Left renal cortex interstitium (tissue), 4 donors: ENCODE measurements at regions not wholly inside any gene's neighbourhood (a gene's known extent, or its start where the extent isn't known, plus 50 kb on each side); places are given as distances from the start of the nearest gene placed in this dataset.

Experiments
- DNase-seq, 4 donors: peaks; one replicate each; pipeline ENCODE4 v3.0.0-alpha.2; 2013; ENCODE audit warnings: low read depth in 4 of 4, low spot score in 2 of 4, missing footprints in 1 of 4

- DNase-seq: no peak
Measured at GRCh38 chr10:14396411-14397048, 65.8 kb upstream of the FRMD4A start.

DNA sequence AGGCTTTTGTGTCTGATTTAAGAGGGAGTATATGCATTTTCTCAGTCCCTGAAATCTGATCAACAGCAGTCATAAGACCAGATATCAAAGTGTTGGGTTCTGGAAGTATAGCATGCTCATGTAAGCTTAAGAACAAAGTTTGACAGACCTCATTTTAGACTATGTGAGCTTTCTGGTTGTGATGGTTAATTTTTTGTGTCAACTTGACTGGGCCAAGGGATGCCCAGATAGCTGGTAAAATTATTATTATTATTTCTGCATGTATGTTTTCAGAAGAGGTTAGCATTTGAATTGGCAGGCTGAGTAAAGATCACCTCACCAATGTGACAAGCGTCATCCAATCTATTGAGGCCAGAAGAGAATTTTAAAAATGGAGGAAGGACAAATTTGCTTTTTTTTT lies 63.5 kb upstream of the FRMD4A start:
- no peak for DNase-seq

- no peak for DNase-seq
Measured at GRCh38 chr10:14391342-14391741, 60.6 kb upstream of the FRMD4A start.

DNA sequence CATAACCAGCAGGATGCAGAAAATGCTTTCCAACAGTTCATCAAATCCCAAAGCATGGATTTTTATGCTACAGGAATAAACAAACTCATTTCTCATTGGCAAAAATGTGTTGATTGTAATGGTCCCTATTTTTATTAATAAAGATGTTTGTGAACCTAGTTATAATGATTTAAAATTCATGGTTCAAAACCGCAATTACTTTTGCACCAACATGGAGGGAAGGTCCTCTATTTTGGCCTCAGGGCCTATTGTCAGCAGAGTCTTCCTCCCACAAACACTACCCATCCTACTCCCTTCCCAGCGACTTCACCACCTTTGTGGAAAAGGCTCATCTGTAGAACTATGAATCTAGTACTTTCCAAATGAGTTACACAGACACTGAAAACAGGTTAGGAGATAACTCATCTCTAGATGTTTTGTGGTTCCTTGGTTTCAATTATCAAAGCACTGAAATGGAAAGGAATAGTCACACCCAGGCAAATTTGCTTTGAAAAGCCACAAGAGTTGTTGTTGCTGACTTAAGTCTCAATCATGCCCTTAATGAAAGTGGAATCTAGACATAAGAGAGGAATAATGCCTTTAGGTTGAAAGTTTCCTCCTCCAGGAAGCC lies 59.4 kb upstream of the FRMD4A start:
- DNase-seq: no peak

DNA sequence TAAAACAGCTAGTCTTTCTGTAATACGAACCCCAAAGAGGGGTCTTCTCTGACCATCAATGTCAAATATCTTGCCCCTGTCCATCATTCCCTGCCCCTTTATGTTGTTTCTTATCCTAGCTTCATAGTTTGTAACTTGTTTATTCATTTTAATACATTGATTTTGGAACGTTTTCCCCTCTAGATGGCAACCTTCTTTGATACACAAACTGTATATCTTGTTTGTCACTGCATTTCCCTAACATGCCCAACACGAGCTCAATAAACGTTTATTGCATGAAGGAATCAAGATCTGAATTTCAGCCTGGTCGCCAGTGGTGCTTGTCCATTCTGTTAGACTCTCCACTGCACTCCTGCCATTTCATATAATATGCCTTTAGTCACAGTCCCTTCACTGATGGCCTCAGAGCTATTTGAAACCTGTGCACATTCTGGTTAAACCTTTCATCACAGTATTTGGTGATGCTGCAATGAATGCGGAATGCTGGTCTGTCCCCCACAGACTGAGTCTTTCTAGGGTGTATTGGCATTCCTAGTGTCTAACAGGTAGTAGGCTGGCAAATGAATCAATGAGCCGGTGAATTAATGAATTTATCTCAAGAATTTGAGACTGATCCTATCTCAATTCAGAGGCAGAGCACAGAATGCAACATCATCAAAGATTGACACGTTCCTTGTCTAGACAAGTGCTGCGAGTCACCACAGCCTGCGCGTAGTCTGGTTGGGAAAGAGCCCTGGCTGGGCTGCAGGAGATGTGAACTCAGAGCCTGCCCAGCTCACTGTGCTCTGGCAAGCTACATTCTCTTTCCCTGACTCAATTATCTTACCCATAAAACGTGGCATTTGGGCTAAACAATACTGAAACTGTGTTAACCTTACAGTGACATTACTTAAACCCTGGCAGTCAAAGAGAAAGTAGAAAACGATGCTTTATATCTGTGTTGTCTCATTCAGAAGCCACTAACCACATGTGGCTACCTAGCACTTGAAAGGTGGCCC lies 55.2 kb upstream of the FRMD4A start:
- no peak for DNase-seq

DNA sequence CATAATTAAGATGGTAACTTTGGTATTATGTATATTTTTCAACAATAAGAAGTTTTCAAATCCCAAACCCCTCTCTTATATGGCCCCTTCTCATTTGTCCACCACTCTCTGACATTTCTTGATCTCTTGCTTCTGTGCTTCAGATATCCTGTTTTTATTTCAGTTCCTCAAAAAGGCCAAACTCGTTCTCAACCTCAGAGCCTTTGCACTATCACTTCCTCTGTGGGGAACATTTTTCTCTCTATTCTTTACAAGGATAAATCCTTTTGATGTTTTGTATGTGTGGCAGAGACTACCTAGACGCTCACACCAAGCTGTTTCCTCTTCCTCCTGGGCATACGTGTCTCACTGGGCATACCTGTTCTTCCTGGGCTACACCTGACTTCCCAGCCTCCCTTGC lies 54.2 kb upstream of the FRMD4A start:
- no peak for DNase-seq

DNA sequence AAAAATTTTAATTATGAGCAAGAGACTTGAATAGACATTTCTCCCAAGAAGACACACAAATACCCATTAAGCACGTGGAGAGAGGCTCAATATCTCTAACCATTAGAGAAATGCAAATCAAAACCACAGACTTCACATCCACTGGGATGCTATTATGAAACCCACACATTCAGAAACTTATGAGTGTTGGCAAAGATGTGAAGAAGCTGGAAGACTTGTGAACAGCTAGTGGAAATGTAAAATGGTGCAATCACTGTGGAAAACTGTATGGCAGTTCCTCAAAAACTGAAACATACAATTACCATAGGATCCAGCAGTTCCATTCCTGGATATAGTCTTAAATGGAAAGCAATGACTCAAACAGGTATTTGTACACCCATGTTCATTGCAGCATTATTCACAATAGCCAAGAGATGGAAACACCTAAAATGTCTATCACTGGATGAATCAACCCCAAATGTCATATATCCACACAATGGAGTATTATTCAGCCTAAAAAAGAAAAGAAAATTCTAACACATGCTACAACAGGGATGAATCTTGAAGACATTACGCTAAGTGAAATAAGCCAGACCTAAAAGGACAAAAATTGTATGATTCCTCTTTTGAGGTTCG lies 53.5 kb upstream of the FRMD4A start:
- no peak for DNase-seq

- no peak for DNase-seq
Measured at GRCh38 chr10:14383266-14383665, 52.5 kb upstream of the FRMD4A start.

- DNase-seq: no peak
Measured at GRCh38 chr10:14382531-14382930, 51.8 kb upstream of the FRMD4A start.

- no peak for DNase-seq
Measured at GRCh38 chr10:14382022-14382421, 51.3 kb upstream of the FRMD4A start.

DNA sequence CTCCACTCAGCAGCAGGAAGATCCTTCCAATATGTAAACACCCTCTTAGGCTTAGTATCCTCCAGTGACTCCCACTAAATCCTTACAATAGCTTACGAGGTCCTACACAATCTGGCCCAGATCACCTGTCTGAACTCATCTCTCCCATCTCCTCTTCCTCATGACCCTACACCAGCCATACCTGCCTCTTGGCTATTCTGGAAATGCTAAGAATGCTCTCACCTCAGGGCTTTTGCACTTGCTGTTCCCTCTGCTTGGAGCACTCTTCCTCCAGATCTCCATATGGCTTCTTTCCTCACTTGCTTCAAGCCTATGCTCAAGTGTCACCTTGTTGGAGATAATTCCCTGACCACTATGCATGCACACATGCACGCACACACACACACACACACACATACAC lies 50.8 kb upstream of the FRMD4A start:
- no peak for DNase-seq

GRCh38 chr10:14380746-14381145 lies 50.0 kb upstream of the FRMD4A start:
- no peak for DNase-seq
